NT2/D1 (cell line): ENCODE measurements at regions not wholly inside any gene's neighbourhood (a gene's known extent, or its start where the extent isn't known, plus 50 kb on each side); places are given as distances from the start of the nearest gene placed in this dataset.
"Not testable (repeated sequence)": the region's sequence is repeated elsewhere in the genome, so short reads cannot be mapped to it uniquely, and the experiment has no call there.

Experiments
- DNase-seq: peaks from one replicate; pipeline ENCODE4 v3.0.0-alpha.2; 2011; ENCODE audit warnings: low read depth, low spot score
- H3K27me3 ChIP-seq: 2 replicates; pipeline ENCODE4 v1.6.0; 2011; ENCODE audit warnings: mild to moderate bottlenecking; ENCODE audit not compliant: insufficient read length, insufficient read depth
- H3K36me3 ChIP-seq: 2 replicates; pipeline ENCODE4 v1.6.1; 2011; ENCODE audit warnings: mild to moderate bottlenecking, low read length, mixed read lengths; ENCODE audit not compliant: insufficient read depth, insufficient read length
- H3K4me1 ChIP-seq: 2 replicates; pipeline ENCODE4 v1.5.1; 2011; ENCODE audit not compliant: insufficient read depth, insufficient read length
- H3K4me3 ChIP-seq: 2 replicates; pipeline ENCODE4 v1.5.1; 2011; ENCODE audit warnings: low read depth; ENCODE audit not compliant: insufficient read length
- H3K9ac ChIP-seq: 2 replicates; pipeline ENCODE4 v1.6.0; 2011; ENCODE audit warnings: low read depth; ENCODE audit not compliant: insufficient read length
- H3K9me3 ChIP-seq: 2 replicates; pipeline ENCODE4 v1.5.1; 2011; ENCODE audit warnings: mild to moderate bottlenecking, low read length; ENCODE audit not compliant: insufficient read depth
- SUZ12 ChIP-seq: IDR thresholded peaks from 2 replicates; pipeline ENCODE4 v1.6.1; 2011; ENCODE audit not compliant: insufficient read length, insufficient read depth; ENCODE audit errors: extremely low read depth
- YY1 ChIP-seq: IDR thresholded peaks from 2 replicates; pipeline ENCODE4 v1.6.1; 2011; ENCODE audit not compliant: insufficient read length, insufficient read depth
- ZNF274 ChIP-seq: IDR thresholded peaks from 2 replicates; pipeline ENCODE4 v1.6.1; 2011; ENCODE audit warnings: mild to moderate bottlenecking, low read depth, low read length

DNA sequence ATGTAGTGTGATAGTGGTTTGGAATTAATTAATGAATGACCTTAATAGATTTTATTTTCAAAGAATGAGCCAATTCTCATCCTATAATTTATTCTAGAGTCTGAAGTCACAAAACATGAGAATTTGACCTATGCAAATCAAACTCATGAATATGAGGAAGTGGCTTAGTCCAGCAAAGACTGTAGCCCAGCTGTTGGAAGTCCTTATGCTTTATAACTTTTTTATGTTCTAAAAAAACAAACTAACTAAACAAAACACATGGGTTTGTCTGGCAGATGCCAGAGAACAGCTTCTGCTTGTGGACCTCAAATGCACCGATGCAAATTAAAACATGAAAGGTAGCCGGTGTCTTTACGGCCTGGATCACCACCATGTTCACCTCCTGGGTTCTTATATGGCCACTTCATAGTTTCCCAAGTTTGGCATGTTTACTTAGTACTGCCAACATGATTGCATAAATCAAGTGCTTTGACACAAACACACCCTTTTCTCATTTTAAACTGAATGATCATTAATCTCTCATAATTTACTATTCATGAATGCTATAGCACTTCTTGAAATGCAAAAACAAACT lies 277.4 kb downstream of the PAPSS1 start:
- no peaks in the 10 kb centered on the region for H3K9me3 ChIP-seq
- no peaks in the 10 kb centered on the region for H3K4me1 ChIP-seq
- TF ChIP-seq SUZ12 (no peak), ZNF274 (no peak), YY1 (no peak)

DNA sequence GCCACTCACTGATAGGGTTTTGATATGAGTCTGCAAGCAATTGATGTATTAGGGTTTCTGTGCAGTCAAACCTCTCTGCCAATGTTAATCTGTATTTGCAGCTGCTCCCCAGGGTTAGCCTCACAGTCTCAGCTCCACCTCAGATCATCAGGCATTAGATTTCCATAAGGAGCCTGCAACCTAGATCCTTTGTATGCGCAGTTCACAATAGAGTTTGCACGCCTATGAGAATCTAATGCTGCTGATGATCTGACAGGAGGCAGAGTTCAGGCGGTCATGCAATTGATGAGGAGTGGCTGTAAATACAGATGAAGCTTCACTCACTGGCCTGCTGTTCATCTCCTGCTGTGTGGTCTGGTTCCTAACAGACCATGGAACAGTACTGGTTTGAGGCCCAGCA lies 280.6 kb downstream of the PAPSS1 start:
- DNase-seq, result no peak
- no peaks in the 10 kb centered on the region for H3K4me1 ChIP-seq
- no peaks in the 10 kb centered on the region for H3K36me3 ChIP-seq
- H3K9ac ChIP-seq, result no peak overlapping the region
- TF ChIP-seq ZNF274, result no peak
- no peak for TF ChIP-seq SUZ12
- TF ChIP-seq YY1, result no peak
- no peaks in the 10 kb centered on the region for H3K9me3 ChIP-seq
- H3K4me3 ChIP-seq, result no peak overlapping the region
- no peaks in the 10 kb centered on the region for H3K27me3 ChIP-seq

More for the DNA sequence above, 277.4 kb downstream of the PAPSS1 start:
- Histone ChIP-seq H3K27me3 (no peaks in the 10 kb centered on the region), H3K4me3 (no peak overlapping the region), H3K9ac (no peak overlapping the region), H3K36me3 (no peaks in the 10 kb centered on the region)
- no peak for DNase-seq

DNA sequence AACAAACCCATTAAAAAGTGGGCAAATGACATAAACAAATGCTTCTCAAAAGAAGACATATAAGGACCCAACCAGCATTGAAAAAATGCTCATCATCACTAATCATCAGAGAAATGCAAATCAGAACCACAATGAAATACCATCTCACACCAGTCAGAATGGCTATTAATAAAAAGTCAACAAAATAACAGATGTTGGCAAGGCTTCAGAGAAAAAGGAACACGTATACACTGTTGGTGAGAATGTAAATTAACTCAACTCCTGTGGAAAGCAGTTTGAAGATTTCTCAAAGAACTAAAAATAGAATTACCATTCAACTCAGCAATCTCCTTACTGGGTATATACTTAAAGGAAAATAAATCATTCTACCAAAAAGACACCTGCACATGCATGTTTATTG lies 283.6 kb downstream of the PAPSS1 start:
- H3K9ac ChIP-seq, H3K9me3 ChIP-seq, DNase-seq, H3K4me3 ChIP-seq, H3K4me1 ChIP-seq, H3K36me3 ChIP-seq, H3K27me3 ChIP-seq: not testable (repeated sequence)

DNA sequence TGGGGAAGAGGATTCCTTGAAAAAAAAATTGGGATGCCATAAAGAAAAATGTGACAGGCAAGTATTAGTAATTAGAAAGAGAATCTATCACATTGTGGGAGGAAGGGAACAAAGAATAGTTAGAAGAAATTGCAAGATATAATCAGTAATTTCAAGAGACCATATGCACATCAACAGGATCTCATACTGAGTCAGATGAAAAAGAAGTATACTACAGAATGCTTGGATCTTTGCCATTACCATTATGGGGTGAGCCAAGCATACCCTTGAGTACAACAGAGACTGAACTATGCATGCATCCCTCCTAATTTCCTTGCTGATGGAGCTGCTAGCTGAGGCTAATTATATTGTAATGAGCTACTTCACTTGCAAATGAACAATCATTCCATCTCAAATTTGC lies 287.6 kb downstream of the PAPSS1 start:
- Histone ChIP-seq H3K36me3 (no peaks in the 10 kb centered on the region), H3K9me3 (no peaks in the 10 kb centered on the region), H3K4me3 (no peak overlapping the region), H3K4me1 (no peaks in the 10 kb centered on the region), H3K27me3 (no peaks in the 10 kb centered on the region), H3K9ac (no peak overlapping the region)
- DNase-seq, result no peak
- TF ChIP-seq YY1, result no peak
- no peak for TF ChIP-seq SUZ12
- no peak for TF ChIP-seq ZNF274

GRCh38 chr4:107423677-107424405 lies 296.2 kb downstream of the PAPSS1 start:
- Histone ChIP-seq H3K4me3 (no peak overlapping the region), H3K9me3 (no peaks in the 10 kb centered on the region), H3K36me3 (no peaks in the 10 kb centered on the region), H3K9ac (no peak overlapping the region), H3K4me1 (no peaks in the 10 kb centered on the region), H3K27me3 (no peaks in the 10 kb centered on the region)
- TF ChIP-seq YY1, result no peak
- TF ChIP-seq SUZ12, result no peak
- no peak for DNase-seq

DNA sequence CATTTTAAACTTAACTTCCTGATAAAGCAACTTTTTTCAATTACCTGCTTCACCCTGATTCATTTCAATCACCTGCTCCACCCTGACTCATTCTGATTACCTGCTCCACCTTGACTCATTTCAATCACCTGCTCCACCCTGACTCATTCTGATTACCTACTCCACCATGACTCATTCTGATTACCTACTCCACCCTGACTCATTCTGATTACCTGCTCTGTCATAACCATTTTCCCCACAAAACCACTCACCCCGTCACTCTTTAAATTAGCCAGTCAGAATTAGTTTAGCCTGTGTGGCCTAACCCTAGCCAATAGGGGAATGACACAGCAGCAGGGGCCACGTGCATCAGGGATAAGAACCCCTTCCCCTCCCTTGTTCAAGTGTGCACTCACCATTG lies 300.5 kb downstream of the PAPSS1 start:
- not testable (repeated sequence) for H3K36me3 ChIP-seq, H3K9ac ChIP-seq, DNase-seq, H3K9me3 ChIP-seq, H3K4me1 ChIP-seq, H3K4me3 ChIP-seq, H3K27me3 ChIP-seq

DNA sequence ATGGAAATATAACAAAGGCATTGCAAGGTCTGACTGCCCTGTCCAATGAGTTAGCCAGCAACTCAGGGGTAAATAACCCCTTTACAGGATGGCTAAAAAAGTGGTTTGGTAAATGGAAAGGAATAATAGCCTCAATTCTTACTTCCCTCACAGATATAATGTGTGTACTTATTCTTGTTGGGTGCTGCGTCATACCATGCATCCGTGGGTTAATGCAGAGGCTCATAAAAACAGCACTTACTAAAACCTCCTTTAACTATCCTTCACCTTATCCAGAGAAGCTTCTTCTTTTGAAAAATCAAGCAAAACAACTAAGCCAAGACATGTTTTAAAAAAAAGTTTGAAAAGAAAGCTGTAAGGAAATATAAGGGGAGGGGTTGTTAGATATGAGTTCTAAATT lies 301.0 kb downstream of the PAPSS1 start:
- DNase-seq, result no peak
- H3K27me3 ChIP-seq, result no peaks in the 10 kb centered on the region
- TF ChIP-seq SUZ12 (no peak), YY1 (no peak), ZNF274 (no peak)
- no peaks in the 10 kb centered on the region for H3K9me3 ChIP-seq
- no peaks in the 10 kb centered on the region for H3K36me3 ChIP-seq
- H3K9ac ChIP-seq, result no peak overlapping the region
- no peaks in the 10 kb centered on the region for H3K4me1 ChIP-seq
- H3K4me3 ChIP-seq, result no peak overlapping the region

- not testable (repeated sequence) for DNase-seq, H3K9ac ChIP-seq, H3K27me3 ChIP-seq, H3K4me3 ChIP-seq, H3K36me3 ChIP-seq, H3K4me1 ChIP-seq, H3K9me3 ChIP-seq
Measured at GRCh38 chr4:107415490-107415889, 304.5 kb downstream of the PAPSS1 start.

DNA sequence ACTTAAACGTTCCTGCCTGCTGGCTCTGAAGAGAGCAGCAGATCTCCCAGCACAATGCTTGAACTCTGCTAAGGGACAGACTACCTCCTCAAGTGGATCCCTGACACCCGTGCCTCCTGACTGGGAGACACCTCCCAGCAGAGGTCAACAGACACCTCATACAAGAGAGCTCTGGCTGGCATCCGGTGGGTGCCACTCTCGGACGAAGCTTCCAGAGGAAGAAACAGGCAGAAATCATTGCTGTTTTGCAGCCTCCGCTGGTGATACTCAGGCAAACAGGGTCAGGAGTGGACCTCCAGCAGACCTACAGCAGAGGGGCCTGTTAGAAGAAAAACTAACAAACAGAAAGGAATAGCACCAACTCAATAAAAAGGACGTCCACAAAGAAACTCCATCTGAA lies 310.2 kb downstream of the PAPSS1 start:
- H3K36me3 ChIP-seq, H3K9me3 ChIP-seq, H3K4me3 ChIP-seq, H3K27me3 ChIP-seq, DNase-seq, H3K4me1 ChIP-seq, H3K9ac ChIP-seq: not testable (repeated sequence)
